Activated CD4-positive, alpha-beta T cell treated with anti-CD3 and anti-CD28 coated beads, Interleukin-2, amount 50 U/mL, for 4 hours (primary cell): ENCODE measurements at regions not wholly inside any gene's neighbourhood (a gene's known extent, or its start where the extent isn't known, plus 50 kb on each side); places are given as distances from the start of the nearest gene placed in this dataset.
"Not testable (repeated sequence)": the region's sequence is repeated elsewhere in the genome, so short reads cannot be mapped to it uniquely, and the experiment has no call there.

Experiments used
- DNase-seq, 2 experiments: peaks; one replicate each; pipeline ENCODE4 v3.0.0-alpha.2; 2020

DNA sequence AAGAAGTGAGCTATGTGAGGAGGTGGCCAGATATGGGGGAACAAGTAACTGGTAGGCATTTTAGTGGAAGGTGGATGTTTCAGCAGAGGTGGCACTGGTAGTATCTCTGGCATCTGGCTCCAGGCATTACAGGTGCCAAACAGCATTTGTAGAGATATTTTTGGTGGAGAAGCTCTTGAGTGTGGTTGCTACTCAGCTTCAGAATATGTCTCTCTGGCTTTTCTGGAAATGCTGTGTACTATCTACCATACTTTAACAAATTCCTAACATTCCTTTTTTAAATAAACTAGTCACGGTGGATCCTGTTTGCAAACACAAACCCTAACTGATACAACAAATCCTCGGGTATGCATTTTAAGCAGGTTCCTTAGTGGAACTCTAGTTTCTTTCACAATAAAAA, 128.0 kb downstream of the BARX2 start:
- no peak for DNase-seq

DNA sequence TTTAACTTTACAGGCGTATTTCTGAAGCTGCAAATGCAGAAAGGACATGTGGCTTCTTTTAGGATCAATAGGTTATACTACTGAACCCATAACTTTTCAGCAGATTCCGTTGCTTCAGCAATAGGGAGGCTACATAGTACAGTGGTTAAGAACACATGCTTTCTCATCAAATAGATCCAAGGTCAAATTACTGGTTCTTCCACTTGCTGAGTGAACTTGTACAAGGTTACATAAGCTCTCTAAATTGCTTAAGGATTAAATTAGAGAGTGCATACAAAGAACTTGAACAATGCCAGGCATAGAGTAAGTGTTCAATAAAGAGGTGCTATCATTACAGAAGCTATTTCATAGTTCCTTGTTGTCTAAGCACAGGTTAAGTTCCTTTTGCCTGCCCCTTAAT, 129.6 kb downstream of the BARX2 start:
- DNase-seq: no peak

DNA sequence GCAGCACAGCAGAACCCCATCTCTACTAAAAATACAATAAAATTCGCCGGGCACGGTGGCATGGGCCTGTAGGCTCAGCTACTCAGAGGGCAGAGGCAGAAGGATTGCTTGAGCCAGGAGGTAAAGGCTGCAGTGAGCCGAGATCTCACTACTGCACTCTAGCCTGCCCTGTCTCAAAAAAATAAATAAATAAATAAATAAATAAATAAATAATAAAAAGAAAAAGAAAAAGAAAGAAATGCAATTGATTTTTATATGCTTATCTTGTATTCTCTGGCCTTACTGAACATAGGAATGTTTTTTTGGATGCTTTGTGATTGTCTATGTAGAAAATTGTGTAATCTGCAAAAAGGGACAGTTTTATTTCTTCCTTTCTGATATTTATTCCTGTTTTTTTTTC, 132.5 kb downstream of the BARX2 start:
- no peak for DNase-seq

DNA sequence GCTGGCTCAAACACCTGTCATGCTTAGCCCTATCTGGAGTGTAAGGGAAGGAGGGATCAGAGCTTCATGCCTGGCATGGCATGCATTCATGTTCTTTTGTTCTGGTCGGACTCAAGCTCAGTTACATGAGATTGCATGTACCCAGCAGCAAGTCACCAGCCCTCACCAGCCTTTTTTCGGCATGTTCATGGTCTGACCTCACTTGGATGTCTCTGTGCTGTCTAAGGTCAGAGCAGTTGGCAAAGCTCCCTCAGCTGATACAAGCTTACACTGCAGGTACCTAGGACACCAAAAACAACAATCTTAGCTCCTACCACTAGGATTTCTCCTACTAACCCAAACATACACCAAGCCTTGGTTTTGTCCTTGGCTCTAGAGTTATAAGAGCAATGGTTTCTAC, 152.6 kb downstream of the BARX2 start:
- no peak for DNase-seq

DNA sequence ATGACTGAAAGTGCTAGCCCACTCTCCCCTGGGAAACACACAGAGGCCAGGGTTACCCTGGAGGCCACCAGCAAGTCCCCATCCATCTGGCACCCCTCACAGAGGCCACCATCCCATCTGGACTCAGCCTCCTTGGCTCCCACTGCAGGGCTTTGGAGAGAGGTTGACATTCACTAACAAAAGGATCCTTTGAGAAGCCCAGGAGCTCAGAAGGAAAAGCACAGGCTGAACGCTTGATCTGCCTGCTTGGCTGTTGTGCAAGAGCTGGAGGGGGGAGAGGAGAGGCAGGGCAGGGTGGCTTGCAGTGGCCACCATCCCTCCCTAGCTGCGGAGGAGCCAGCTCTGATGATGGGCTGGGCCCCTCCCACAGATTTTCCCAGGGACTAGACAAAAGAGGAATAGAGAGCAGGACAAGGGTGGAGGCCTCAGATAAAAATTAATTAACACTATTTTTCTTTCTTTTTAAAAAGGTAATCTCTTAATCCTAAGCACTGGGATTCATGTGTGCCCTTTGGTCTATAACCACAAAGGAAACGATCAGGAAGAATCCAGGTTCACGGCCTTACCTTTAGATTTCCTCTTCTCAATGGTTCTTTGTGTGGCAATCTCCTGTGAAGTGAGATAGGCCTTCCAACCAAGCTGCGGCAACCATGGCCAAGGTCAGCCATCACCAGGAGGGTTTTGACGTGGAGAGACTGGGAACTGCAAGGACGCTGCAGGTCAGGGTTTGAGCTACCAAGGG, 154.7 kb downstream of the BARX2 start:
- no peak for DNase-seq

DNA sequence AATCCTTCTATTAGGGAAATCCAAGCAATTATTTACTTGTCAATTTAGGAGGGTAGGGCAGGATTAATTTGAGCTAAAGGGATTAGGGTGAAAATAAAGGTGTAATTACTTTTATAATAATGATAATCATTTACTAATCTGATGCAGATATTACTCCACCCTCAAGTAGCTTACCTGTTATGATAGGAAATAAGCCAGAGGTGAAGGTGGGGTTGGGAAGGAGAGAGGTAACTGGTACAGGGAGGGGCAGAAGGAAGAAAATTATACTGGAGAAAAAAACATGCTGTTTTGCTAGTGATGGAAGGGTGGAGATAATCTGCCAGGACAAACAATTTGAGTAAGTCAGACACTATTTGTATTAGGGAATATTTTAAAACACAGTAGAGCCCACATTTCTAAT, 157.7 kb downstream of the BARX2 start:
- no peak for DNase-seq

DNA sequence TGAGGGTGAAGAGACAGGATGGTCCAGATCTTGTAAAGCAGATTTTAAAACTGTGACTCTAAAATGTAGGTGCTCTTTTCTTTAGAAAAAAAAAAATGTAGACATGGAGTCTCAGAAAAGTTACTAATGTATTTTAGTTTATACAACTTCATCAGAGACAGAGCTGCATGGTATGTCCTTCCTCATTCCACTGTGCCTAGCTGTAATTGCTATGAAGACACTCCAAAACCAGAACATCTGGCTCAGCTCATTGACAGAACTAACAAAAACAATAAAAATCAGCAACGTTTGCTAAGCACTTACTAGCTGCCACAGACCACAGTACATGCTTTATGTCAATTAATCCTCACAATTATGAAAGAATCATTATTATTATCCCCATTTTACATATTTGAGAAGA, 160.7 kb downstream of the BARX2 start:
- DNase-seq: no peak

DNA sequence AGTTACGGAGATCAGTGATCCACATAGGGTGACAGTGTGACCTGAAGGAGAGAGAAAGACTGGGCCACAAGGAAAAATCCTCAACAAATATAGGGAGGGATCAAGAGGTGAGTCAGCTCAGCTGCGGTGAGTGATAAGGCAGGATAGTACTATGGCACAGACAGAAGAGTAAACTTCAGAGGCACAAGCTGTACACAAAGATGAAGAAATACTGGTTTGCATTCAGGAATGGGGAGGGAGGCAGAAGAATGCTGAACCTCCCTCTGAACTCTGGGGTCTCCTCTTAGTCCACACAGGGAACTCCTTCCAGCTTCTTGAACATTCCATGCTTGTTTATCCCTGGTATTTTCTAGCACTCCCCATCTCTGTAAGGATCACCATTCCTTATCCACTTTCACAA, 162.7 kb downstream of the BARX2 start:
- DNase-seq: no peak

DNA sequence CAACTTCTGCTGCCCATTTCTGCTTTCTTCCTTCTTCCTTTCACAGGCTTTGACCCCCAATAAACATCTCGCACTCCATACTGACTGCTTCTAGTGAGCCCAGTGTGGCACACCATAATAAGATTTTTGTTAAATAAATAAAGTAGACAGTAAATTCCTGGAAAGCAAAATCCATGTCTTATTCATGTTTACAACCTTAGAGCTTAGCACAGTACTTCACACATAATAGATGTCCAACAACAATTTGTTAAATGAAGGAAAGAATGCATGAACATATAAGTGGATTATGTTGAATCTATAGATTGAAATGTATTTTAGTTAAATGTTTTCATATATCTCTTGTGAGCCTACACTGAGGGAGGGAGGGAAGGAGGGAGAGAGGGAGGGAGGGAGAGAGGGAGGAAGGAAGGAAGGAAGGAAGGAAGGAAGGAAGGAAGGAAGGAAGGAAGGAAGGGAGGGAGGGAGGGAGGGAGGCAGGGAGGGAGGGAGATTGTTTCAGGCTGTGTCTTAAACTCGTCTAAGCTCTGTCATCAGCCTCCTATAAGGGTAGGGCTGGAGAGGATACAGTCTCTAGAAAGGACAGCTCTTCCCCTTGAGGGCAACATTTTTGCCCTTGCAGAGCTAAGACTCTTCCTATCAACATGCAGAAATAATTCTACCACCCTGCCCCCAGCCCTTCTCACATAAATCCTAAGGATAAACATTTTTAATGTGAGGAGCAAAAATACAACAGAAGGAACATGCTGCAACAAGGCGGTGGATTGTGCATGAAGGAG, 168.1 kb downstream of the BARX2 start:
- DNase-seq: no peak

DNA sequence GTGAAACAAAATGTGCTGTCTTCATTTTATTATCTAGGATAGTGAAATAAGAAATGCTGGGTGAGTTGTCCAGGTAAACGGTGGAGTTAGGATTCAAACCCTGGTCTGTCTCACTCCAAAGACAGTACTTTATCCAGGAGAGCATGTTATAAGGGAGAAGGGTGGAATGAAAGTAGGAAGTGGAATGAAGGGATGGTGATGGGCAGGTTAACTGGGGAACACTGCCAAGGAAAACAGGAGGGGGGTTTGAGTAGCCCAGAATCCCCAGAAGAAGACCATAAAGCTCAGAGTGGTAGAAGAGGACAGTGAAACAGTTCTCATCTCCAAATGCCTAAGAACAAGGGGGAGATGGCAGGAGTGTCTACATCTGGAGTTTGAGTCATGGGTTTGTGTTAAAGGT, 169.0 kb downstream of the BARX2 start:
- no peak for DNase-seq

DNA sequence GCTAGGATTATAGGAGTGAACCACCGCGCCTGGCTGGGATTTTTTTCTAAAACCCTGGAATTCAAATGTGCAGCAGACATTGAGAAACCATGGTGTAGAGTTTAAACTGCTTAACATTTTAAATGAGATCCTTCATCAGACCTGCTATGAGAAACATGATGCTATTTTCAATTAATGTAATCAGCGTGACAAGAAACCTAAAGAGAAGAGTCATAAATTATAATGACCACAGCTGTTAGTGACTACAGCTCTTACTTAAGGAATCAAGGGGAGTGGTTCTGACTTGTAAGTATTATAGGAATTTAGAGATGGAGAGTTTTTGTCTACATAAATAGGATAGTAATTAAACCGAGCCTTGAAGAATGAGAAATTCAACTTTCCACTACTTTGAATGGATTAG, 170.6 kb downstream of the BARX2 start:
- DNase-seq: no peak

DNA sequence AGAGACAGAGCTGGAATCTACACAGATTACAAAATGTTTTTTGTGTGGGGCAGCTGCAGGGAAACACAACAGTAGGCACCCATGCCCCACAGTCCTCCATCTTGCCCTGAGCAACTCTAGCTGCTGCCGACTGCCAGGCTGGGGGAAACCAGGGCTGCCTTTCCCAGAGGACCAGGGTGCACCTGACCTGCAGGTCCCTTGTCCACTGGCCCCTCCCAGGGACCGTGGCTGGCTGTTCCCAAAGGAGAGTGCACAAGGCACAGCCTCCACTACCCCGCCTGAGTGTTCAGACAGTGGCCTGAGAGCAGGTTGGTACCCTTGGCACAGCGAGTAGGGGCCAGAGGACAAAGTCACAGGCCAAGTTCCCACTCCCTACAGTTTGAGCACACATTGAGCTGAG, 181.8 kb downstream of the BARX2 start:
- no peak for DNase-seq

DNA sequence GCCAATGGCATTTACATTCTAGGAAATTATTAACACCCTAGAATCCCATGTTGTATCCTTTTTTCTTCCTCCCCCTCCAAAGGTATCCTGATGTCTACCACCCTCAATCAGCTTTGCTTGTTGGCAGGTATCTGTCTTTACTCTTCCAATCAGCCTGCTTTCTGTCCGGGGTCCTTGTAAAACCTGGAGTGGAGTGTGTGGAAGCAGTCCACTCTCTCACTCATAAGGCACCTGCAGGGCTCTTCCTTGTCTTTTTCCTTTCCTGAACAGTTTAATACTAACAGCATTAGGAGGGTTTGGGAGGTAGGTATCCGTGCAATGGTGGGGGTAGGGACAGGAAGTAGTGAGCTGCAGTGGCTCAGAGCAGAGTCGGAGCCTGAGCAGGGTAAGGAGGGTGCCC, 193.4 kb downstream of the BARX2 start:
- no peak for DNase-seq

DNA sequence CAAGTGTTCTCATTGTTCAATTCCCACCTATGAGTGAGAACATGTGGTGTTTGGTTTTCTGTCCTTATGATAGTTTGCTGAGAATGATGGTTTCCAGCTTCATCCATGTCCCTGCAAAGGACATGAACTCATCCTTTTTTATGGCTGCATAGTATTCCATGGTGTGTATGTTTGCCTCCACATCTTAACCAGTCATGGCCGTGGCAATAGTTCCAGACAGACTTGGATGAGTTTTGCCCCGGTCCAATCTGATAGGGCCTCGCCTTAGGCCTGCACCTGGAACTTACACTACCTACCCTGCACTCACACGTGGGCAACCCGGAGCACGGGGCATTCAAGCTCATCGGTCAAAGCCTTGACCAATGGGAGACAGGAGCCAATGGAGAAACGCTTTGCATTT, 197.0 kb downstream of the BARX2 start:
- not testable (repeated sequence) for DNase-seq

DNA sequence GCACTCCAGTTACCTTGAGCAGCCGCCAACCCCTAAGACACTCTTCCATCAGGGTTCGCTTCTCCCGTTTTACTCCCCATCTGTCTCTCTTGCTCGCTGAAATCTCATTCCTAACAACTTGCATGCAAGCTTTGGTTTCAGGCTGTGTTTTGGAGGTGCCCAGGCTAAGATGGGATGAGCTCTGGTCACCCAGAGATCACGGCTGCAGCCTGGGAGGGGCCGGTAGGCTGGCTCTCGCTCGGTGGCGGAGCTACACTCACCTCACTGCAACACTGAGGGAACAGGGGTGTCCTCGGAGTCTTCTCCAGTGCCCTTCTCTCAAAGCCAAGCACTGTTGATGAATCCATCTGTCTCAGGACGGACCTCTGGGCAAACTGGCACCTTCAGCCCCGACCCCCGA, 197.5 kb downstream of the BARX2 start:
- DNase-seq: no peak

DNA sequence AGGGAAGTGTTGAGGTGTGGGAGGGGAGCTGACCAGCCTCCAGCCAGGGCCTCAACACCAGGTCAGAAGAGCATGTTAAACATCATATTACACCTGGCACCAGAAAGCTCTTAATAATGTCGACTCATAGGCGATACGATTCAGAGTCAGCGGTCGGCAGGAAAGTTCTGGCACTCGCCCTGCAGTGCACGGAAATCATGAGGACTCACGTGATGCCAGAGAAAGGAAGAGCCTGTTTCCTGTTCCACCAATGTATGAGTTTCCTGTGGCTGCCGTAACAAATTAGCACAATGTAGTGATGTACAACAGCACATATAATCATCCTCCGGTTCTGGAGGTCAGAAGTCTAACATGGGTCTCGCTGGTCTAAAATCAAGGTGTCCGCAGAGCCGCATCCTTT, 198.8 kb downstream of the BARX2 start:
- DNase-seq: no peak

DNA sequence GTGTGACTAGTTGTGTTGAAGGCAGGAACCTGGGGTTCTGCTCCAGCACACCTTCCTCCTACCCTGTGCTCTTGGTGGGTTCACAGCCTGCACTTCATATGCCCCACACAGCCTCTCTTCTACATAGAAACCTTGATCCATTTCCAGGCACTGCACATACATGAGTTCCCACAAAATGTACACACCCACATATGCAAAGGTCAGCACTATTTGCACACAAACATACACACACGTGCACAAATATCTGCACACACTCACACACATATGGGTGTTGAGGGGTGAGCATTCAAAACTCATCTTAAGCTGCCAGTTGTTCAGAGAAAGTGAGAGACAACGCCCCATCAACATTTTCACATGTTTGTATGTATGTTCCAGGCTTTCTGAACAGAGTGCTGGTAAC, 201.0 kb downstream of the BARX2 start:
- no peak for DNase-seq

DNA sequence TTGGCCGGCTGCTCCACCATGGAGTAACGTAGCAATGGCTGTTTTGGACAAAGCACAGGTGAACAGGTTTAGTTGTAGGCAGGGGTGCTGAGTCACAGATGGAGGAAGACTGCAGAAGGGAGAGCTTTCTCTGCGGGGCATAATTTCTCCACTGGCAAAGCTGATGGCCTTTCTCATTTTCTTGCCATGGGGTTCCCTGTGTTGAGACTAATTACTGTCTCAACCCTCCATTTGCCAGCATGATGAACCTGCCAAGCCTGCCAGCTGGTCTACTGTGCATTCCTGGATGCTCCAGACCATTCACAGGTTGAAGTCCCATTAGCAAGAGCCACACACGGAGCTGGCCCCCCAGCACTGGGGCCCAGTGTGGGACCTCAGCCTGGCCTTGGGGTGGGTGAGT, 202.4 kb downstream of the BARX2 start:
- DNase-seq: no peak

DNA sequence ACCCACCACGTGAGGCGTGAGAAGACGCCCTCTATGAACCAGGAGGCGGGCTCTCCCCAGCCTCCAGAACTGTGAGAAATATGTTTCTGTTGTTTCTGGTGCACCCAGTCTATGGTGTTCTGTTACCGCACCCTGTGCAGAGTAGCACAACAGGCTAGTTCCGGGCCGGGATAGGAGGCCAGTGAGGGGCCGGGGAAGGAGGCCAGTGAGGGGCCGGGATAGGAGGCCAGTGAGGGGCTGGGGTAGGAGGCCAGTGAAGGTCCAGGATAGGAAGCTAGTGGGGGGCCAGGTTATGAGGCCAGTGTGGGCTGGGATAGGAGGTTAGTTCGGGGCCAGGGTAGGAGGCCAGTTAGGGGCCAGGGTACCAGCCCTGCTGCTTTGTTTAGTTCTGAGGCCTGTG, 204.6 kb downstream of the BARX2 start:
- no peak for DNase-seq

DNA sequence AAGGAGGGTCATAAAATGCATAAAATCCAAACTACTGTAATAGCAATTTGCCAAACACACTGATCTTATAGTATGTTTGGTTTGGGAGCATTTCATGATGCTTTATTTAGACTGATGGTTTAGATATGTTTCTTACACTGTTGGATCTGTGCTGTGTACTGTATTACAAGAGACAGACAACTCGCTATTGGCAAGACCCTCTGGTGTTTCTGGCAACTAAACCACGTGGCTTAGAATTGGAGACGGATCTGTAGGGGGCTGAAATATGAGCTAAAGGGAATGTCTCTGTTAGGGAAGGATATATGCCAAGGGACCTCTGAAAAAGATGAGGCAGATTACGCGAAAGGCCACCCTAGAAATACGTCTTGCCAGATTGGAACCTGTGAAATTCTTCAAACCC, 208.7 kb downstream of the BARX2 start:
- DNase-seq: no peak

DNA sequence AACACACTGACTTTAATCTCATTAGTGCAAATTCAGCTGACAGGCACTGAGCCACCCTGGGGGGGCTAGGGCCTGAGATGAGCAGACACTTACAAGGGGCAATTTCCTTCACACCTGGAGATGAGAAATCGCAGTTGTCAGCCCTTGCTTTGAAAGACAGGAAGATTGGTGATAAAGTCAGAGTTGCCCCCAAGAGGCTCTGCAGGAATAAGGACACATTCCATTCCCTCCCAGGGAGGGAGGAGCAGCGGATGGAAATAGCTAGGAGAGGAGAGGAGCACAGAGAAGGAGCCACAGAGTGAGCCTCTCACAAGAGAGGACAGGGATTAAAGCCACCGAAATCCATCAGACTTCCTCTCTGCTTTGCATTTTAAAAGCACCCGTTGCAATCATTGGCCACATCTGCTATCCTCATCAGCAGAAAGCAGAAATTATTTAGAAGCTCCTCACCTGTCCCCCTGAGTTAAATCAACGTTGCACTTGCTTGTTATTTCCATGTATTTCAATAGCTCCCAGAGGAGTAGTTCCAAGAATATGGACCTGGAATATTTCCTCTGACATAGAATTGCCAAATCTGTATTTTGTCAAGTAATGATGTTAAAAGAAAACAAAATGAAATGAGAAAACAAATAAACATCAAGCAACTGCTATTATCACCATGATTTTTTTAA, 213.7 kb downstream of the BARX2 start:
- no peak for DNase-seq

DNA sequence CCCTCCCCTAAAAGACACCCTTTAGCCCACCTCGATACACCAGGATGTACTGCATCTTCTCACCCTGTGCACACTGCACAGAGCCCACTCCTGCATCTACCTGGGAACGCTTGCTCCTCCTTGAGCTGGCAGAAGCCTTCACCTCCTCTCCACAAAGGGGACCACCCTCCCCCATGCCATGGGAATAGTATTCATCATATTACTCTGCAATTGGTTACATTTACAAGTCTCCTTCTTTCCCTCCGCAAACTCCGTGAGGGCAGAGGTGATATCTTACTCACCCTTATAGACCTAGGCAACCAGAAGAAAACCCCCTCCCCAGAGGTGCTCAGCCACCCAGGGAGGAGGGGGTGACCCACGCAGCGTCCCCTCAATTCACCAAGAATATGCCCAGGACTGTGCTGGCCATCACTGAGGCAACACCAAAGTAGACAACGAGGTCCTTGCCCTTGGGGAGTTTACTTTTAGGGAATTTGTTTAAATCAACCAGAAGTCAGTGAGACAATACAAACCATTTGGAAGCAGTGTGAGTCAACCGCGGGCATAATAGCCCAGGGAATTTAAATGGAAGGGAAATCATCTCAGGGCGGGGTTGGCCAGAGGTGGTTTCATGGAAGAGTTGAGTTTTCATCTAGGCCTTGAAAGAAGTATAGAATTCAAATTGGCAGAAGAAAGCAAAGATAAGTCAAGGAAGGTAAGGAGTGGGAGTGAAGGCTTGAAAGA, 214.5 kb downstream of the BARX2 start:
- DNase-seq: no peak

DNA sequence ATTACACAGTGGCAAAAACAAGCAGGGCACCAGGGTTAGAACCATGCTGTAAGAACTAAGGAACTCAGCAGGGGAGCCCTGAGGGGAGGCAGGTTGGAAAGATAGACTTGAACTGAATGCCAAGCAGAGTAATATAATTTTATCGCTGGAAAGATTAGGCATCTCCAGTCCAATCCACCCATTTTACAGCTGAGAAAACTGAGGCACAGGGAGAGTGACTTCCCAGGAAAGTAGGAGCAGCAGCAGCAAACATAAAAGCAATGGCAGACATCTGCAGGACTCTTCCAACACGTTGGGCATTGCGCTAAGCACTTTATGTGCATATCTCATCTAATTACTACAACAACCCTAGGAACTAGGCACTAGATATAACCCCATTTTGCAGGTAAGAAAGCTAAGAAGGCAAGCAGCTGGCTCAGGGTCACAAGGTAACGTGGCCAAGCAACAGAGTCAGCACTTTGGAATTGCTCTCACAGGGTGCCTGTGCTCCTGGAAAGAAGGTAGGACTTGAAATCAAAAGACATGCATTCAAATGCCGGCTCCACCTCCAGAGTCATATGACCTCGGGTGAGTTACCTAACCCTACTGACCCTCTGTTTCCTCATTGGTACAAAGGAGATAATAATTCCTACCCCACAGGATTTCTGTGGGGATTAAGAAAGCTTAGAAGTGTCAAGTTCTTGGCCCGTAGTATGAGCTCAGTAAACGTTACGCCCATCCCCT, 215.3 kb downstream of the BARX2 start:
- no peak for DNase-seq
